ENCODE measurements at regions not wholly inside any gene's neighbourhood (a gene's known extent, or its start where the extent isn't known, plus 50 kb on each side); places are given as distances from the start of the nearest gene placed in this dataset.

DNA sequence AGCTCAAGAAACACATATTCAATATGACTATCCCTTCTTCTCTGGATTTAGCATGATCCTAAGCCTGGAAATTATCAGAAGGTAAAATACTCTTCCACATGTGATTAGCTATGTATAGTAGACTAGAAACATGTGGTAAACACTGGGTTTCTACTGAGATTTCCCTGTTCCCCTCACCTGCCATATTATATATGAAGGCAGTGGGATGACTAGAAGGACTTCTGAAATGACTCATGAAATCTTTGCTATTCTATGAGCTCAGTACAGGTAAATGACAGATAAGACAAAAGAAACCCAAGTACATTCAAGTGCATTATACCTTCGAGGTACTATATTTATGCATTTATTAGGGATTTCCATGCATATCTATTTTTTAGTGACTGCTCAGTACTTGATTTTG, 152.9 kb downstream of the DNAJB9 start:
- DNase-seq (no peak), ATAC-seq (ENCODE audit: low FRiP score) (no peak)
- H3K27ac ChIP-seq (ENCODE audit: low read depth in 1 of 2, low read length in 2 of 2), result no peak overlapping the region
- no peak overlapping the region for H3K4me3 ChIP-seq (ENCODE audit: low read length in 2 of 2)
- 79 to 86% methylated on average over 1 of the region's 1 CpG for WGBS, 2 donors
- H3K27me3 ChIP-seq (ENCODE audit: control insufficient read depth in 1 of 2, insufficient read depth in 2 of 2, low read length in 1 of 2), result peaks cover 0 to 2% of the 10 kb centered on the region in 2 donors
- no peaks in the 10 kb centered on the region for H3K4me1 ChIP-seq (ENCODE audit: control insufficient read depth in 1 of 2, insufficient read depth in 2 of 2, low read length in 2 of 2)
- no peaks in the 10 kb centered on the region for H3K36me3 ChIP-seq (ENCODE audit: control insufficient read depth in 1 of 2, insufficient read depth in 2 of 2, low read length in 1 of 2)
- H3K9me3 ChIP-seq (ENCODE audit: control insufficient read depth, low read length), result no peaks in the 10 kb centered on the region
- intact Hi-C loops (cut with DNase I), result no loop called here

- Histone ChIP-seq H3K4me3 (ENCODE audit: low read length in 2 of 2) (no peak overlapping the region), H3K36me3 (ENCODE audit: control insufficient read depth in 1 of 2, insufficient read depth in 2 of 2, low read length in 1 of 2) (no peaks in the 10 kb centered on the region), H3K4me1 (ENCODE audit: control insufficient read depth in 1 of 2, insufficient read depth in 2 of 2, low read length in 2 of 2) (no peaks in the 10 kb centered on the region), H3K27ac (ENCODE audit: low read depth in 1 of 2, low read length in 2 of 2) (no peak overlapping the region), H3K27me3 (ENCODE audit: control insufficient read depth in 1 of 2, insufficient read depth in 2 of 2, low read length in 1 of 2) (peaks cover 0 to 2% of the 10 kb centered on the region in 2 donors), H3K9me3 (ENCODE audit: control insufficient read depth, low read length) (no peaks in the 10 kb centered on the region)
- 49 to 54% methylated on average over 4 of the region's 4 CpGs for WGBS, 2 donors
- no peak for DNase-seq
- intact Hi-C loops (cut with DNase I), result no loop called here
- no peak for ATAC-seq (ENCODE audit: low FRiP score)
These were observed 153.7 kb downstream of the DNAJB9 start for GRCh38 chr7:108723381-108723814.

- no peak for DNase-seq
- H3K27me3 ChIP-seq (ENCODE audit: control insufficient read depth in 1 of 2, insufficient read depth in 2 of 2, low read length in 1 of 2), result peaks cover 0 to 2% of the 10 kb centered on the region in 2 donors
- no peak for ATAC-seq (ENCODE audit: low FRiP score)
- intact Hi-C loops (cut with DNase I), result no loop called here
- no peaks in the 10 kb centered on the region for H3K36me3 ChIP-seq (ENCODE audit: control insufficient read depth in 1 of 2, insufficient read depth in 2 of 2, low read length in 1 of 2)
- H3K27ac ChIP-seq (ENCODE audit: low read depth in 1 of 2, low read length in 2 of 2), result no peak overlapping the region
- WGBS, 2 donors, result 8 to 12% methylated on average over 3 of the region's 3 CpGs
- H3K4me3 ChIP-seq (ENCODE audit: low read length in 2 of 2), result no peak overlapping the region
- H3K9me3 ChIP-seq (ENCODE audit: control insufficient read depth, low read length), result no peaks in the 10 kb centered on the region
- no peaks in the 10 kb centered on the region for H3K4me1 ChIP-seq (ENCODE audit: control insufficient read depth in 1 of 2, insufficient read depth in 2 of 2, low read length in 2 of 2)
These were observed 154.8 kb downstream of the DNAJB9 start for GRCh38 chr7:108724251-108725100.

GRCh38 chr7:108735814-108736213, 166.1 kb downstream of the DNAJB9 start:
- DNase-seq (no peak), ATAC-seq (ENCODE audit: low FRiP score) (no peak)
- H3K4me1 ChIP-seq (ENCODE audit: control insufficient read depth in 1 of 2, insufficient read depth in 2 of 2, low read length in 2 of 2), result no peaks in the 10 kb centered on the region
- intact Hi-C loops (cut with DNase I), result no loop called here
- H3K4me3 ChIP-seq (ENCODE audit: low read length in 2 of 2), result no peak overlapping the region
- H3K9me3 ChIP-seq (ENCODE audit: control insufficient read depth, low read length), result no peaks in the 10 kb centered on the region
- no peaks in the 10 kb centered on the region for H3K36me3 ChIP-seq (ENCODE audit: control insufficient read depth in 1 of 2, insufficient read depth in 2 of 2, low read length in 1 of 2)
- no peak overlapping the region for H3K27ac ChIP-seq (ENCODE audit: low read depth in 1 of 2, low read length in 2 of 2)
- no peaks in the 10 kb centered on the region for H3K27me3 ChIP-seq (ENCODE audit: control insufficient read depth in 1 of 2, insufficient read depth in 2 of 2, low read length in 1 of 2)

- H3K9me3 ChIP-seq (ENCODE audit: control insufficient read depth, low read length), result no peaks in the 10 kb centered on the region
- intact Hi-C loops (cut with DNase I), result no loop called here
- WGBS, 2 donors, result 63 to 65% methylated on average over 2 of the region's 2 CpGs
- no peaks in the 10 kb centered on the region for H3K4me1 ChIP-seq (ENCODE audit: control insufficient read depth in 1 of 2, insufficient read depth in 2 of 2, low read length in 2 of 2)
- no peak overlapping the region for H3K27ac ChIP-seq (ENCODE audit: low read depth in 1 of 2, low read length in 2 of 2)
- H3K27me3 ChIP-seq (ENCODE audit: control insufficient read depth in 1 of 2, insufficient read depth in 2 of 2, low read length in 1 of 2), result no peaks in the 10 kb centered on the region
- DNase-seq (no peak), ATAC-seq (ENCODE audit: low FRiP score) (no peak)
- no peaks in the 10 kb centered on the region for H3K36me3 ChIP-seq (ENCODE audit: control insufficient read depth in 1 of 2, insufficient read depth in 2 of 2, low read length in 1 of 2)
- no peak overlapping the region for H3K4me3 ChIP-seq (ENCODE audit: low read length in 2 of 2)
These were observed 166.7 kb downstream of the DNAJB9 start for GRCh38 chr7:108736221-108736891.

GRCh38 chr7:108770981-108771745, 201.5 kb downstream of the DNAJB9 start:
- Histone ChIP-seq H3K9me3 (ENCODE audit: control insufficient read depth, low read length) (no peaks in the 10 kb centered on the region), H3K27ac (ENCODE audit: low read depth in 1 of 2, low read length in 2 of 2) (no peak overlapping the region), H3K36me3 (ENCODE audit: control insufficient read depth in 1 of 2, insufficient read depth in 2 of 2, low read length in 1 of 2) (no peaks in the 10 kb centered on the region), H3K4me1 (ENCODE audit: control insufficient read depth in 1 of 2, insufficient read depth in 2 of 2, low read length in 2 of 2) (no peaks in the 10 kb centered on the region), H3K27me3 (ENCODE audit: control insufficient read depth in 1 of 2, insufficient read depth in 2 of 2, low read length in 1 of 2) (no peaks in the 10 kb centered on the region), H3K4me3 (ENCODE audit: low read length in 2 of 2) (no peak overlapping the region)
- intact Hi-C loops (cut with DNase I), result no loop called here
- DNase-seq, result no peak
- ATAC-seq (ENCODE audit: low FRiP score), result no peak
- WGBS, 2 donors, result 83 to 86% methylated on average over 3 of the region's 3 CpGs

DNA sequence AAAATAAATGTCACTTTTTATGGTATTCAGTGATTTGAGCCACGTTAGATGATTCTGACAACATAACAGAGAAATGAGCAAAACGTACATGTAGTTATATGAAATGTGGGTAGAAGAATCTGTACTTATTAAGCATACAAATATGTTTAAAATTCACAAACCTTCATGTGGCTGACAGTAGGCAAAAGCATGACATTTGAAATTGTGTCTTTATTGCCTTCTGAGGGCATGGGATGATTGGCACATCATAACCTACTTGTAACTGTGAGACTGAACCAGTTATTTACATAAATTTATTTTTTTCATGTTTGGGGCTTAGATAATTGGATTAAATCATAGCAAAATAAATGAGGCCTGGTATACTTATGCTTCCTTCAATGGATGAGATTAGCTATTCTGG, 202.2 kb downstream of the DNAJB9 start:
- no peaks in the 10 kb centered on the region for H3K27me3 ChIP-seq (ENCODE audit: control insufficient read depth in 1 of 2, insufficient read depth in 2 of 2, low read length in 1 of 2)
- no peak overlapping the region for H3K27ac ChIP-seq (ENCODE audit: low read depth in 1 of 2, low read length in 2 of 2)
- intact Hi-C loops (cut with DNase I), result no loop called here
- no peak overlapping the region for H3K4me3 ChIP-seq (ENCODE audit: low read length in 2 of 2)
- whole genome bisulfite sequencing, 2 donors, result 64 to 69% methylated on average over 2 of the region's 2 CpGs
- ATAC-seq (ENCODE audit: low FRiP score), result no peak
- no peaks in the 10 kb centered on the region for H3K9me3 ChIP-seq (ENCODE audit: control insufficient read depth, low read length)
- DNase-seq, result no peak
- H3K36me3 ChIP-seq (ENCODE audit: control insufficient read depth in 1 of 2, insufficient read depth in 2 of 2, low read length in 1 of 2), result no peaks in the 10 kb centered on the region
- H3K4me1 ChIP-seq (ENCODE audit: control insufficient read depth in 1 of 2, insufficient read depth in 2 of 2, low read length in 2 of 2), result no peaks in the 10 kb centered on the region

DNA sequence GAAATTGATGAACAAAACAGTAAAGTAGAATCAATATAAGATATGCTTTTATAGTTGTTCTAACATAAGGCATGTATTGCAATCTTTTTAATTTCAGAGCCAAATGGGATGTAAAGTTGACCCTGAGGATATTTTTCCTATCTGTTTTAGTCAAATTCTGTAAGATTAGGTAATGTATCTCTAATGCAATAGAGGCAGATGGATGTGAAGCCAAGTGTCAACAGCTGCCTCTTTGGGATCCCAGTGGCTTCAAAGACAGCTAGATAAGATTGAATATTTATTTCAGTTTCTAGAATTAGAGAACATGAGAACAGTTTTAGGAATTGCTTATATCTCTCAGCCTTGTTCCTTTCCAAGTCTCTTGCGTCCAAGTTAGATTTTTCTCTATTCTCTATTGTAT, 208.3 kb downstream of the DNAJB9 start:
- ATAC-seq (ENCODE audit: low FRiP score), result no peak
- intact Hi-C loops (cut with DNase I), result no loop called here
- WGBS, 2 donors, result 46 to 48% methylated on average over 1 of the region's 1 CpG

More for the DNA sequence above, 208.3 kb downstream of the DNAJB9 start:
- Histone ChIP-seq H3K4me1 (ENCODE audit: control insufficient read depth in 1 of 2, insufficient read depth in 2 of 2, low read length in 2 of 2) (no peaks in the 10 kb centered on the region), H3K36me3 (ENCODE audit: control insufficient read depth in 1 of 2, insufficient read depth in 2 of 2, low read length in 1 of 2) (no peaks in the 10 kb centered on the region), H3K27me3 (ENCODE audit: control insufficient read depth in 1 of 2, insufficient read depth in 2 of 2, low read length in 1 of 2) (no peaks in the 10 kb centered on the region), H3K4me3 (ENCODE audit: low read length in 2 of 2) (no peak overlapping the region), H3K27ac (ENCODE audit: low read depth in 1 of 2, low read length in 2 of 2) (no peak overlapping the region), H3K9me3 (ENCODE audit: control insufficient read depth, low read length) (no peaks in the 10 kb centered on the region)
- no peak for DNase-seq
